GM23338 (cell line): ENCODE measurements at regions not wholly inside any gene's neighbourhood (a gene's known extent, or its start where the extent isn't known, plus 50 kb on each side); places are given as distances from the start of the nearest gene placed in this dataset.

Experiments used
- ATAC-seq: fragments of 200-7000 bp; cut with Tn5 transposase; 3 replicates; pipeline ENCODE4 v1.9.1; 2020
- DNase-seq: peaks from one replicate; pipeline ENCODE4 v3.0.0-alpha.2; 2015; ENCODE audit warnings: low spot score
- H2AFZ ChIP-seq: fragments of 200-600 bp; sonication (generic); 2 replicates; pipeline ENCODE4 v1.8.0; 2016; ENCODE audit warnings: antibody characterized with exemption, mild to moderate bottlenecking, moderate library complexity
- H3F3A ChIP-seq: fragments of 200-600 bp; sonication (generic); replicated peaks from 2 replicates; pipeline ENCODE4 v1.8.0; 2017; ENCODE audit warnings: antibody characterized with exemption, mixed run types, low read depth
- H3K27ac ChIP-seq: fragments of 200-600 bp; sonication (generic); 2 replicates; pipeline ENCODE4 v1.6.1; 2016; ENCODE audit warnings: low read depth
- H3K27me3 ChIP-seq: fragments of 200-600 bp; sonication (generic); 2 replicates; pipeline ENCODE4 v1.8.0; 2016; ENCODE audit warnings: mild to moderate bottlenecking, mixed run types, moderate library complexity; ENCODE audit not compliant: insufficient read depth
- H3K36me3 ChIP-seq: fragments of 200-600 bp; sonication (generic); 2 replicates; pipeline ENCODE4 v1.8.0; 2016; ENCODE audit warnings: mild to moderate bottlenecking; ENCODE audit not compliant: insufficient read depth
- H3K4me1 ChIP-seq: fragments of 200-600 bp; sonication (generic); 2 replicates; pipeline ENCODE4 v1.8.0; 2016; ENCODE audit warnings: mild to moderate bottlenecking, moderate library complexity; ENCODE audit not compliant: insufficient read depth
- H3K4me2 ChIP-seq: fragments of 200-600 bp; sonication (generic); 2 replicates; pipeline ENCODE4 v1.7.1; 2017; ENCODE audit warnings: mixed run types
- H3K4me3 ChIP-seq: fragments of 200-600 bp; sonication (generic); 2 replicates; pipeline ENCODE4 v1.6.1; 2016; ENCODE audit warnings: mixed run types
- H3K79me2 ChIP-seq: fragments of 200-600 bp; sonication (generic); replicated peaks from 2 replicates; pipeline ENCODE4 v1.8.0; 2017; ENCODE audit warnings: mild to moderate bottlenecking; ENCODE audit not compliant: insufficient read depth
- H3K9me2 ChIP-seq: fragments of 200-600 bp; sonication (generic); 2 replicates; pipeline ENCODE4 v1.8.0; 2017; ENCODE audit not compliant: insufficient read depth
- H4K20me1 ChIP-seq: fragments of 200-600 bp; sonication (generic); replicated peaks from 2 replicates; pipeline ENCODE4 v1.8.0; 2017; ENCODE audit warnings: mild to moderate bottlenecking; ENCODE audit not compliant: insufficient read depth
- H3K27ac Mint-ChIP-seq: 2 replicates; pipeline ENCODE4 v1.8.0; 2020; ENCODE audit warnings: inconsistent platforms, mild to moderate bottlenecking, moderate library complexity, mixed read lengths
- H3K27me3 Mint-ChIP-seq: 3 replicates; pipeline ENCODE4 v1.8.0; 2022; ENCODE audit warnings: low read depth, mild to moderate bottlenecking, moderate library complexity, mixed read lengths, inconsistent platforms; ENCODE audit not compliant: insufficient read depth, poor library complexity
- H3K36me3 Mint-ChIP-seq: 3 replicates; pipeline ENCODE4 v1.8.0; 2021; ENCODE audit warnings: low read depth, mild to moderate bottlenecking, inconsistent platforms, moderate library complexity, mixed read lengths
- H3K4me1 Mint-ChIP-seq: 3 replicates; pipeline ENCODE4 v1.8.0; 2020; ENCODE audit warnings: mild to moderate bottlenecking, inconsistent platforms, mixed read lengths
- H3K4me3 Mint-ChIP-seq: 3 replicates; pipeline ENCODE4 v1.8.0; 2021; ENCODE audit warnings: moderate library complexity, mild to moderate bottlenecking, inconsistent platforms, mixed read lengths
- H3K9me3 Mint-ChIP-seq: 3 replicates; pipeline ENCODE4 v1.8.0; 2020; ENCODE audit warnings: moderate library complexity, mild to moderate bottlenecking, inconsistent platforms, mixed read lengths
- CREB1 ChIP-seq: fragments of 250-450 bp; sonication (Bioruptor Pico); IDR thresholded peaks from 2 replicates; pipeline ENCODE4 v1.5.0; 2020; ENCODE audit warnings: low read depth, mild to moderate bottlenecking, moderate library complexity
- CTCF ChIP-seq, 2 experiments: fragments of 200-600 bp in 1 of 2; sonication (generic) in 1 of 2; conservative IDR thresholded peaks; 2 replicates each; pipeline versions ENCODE4 v1.5.1 to v1.6.1; 2016 to 2017; ENCODE audit warnings: antibody characterized with exemption in 2 of 2, low read depth in 2 of 2, mild to moderate bottlenecking in 2 of 2, moderate library complexity in 1 of 2
- ETS1 ChIP-seq: IDR thresholded peaks from 2 replicates; pipeline ENCODE4 v1.6.1; 2016; ENCODE audit warnings: antibody characterized with exemption
- EZH2 ChIP-seq: fragments of 200-600 bp; sonication (generic); IDR thresholded peaks from one replicate; pipeline ENCODE4 v1.8.0; 2017; ENCODE audit warnings: antibody characterized with exemption, mild to moderate bottlenecking, low read depth; ENCODE audit not compliant: unreplicated experiment
- EZH2phosphoT487 ChIP-seq: fragments of 200-600 bp; sonication (generic); IDR thresholded peaks from one replicate; pipeline ENCODE4 v1.8.1; 2018; ENCODE audit warnings: antibody characterized with exemption; ENCODE audit not compliant: unreplicated experiment
- JUNB ChIP-seq: IDR thresholded peaks from one replicate; pipeline ENCODE4 v1.6.1; 2016; ENCODE audit warnings: antibody characterized with exemption; ENCODE audit not compliant: unreplicated experiment
- NANOG ChIP-seq: IDR thresholded peaks from 2 replicates; pipeline ENCODE4 v1.6.1; 2016; ENCODE audit warnings: antibody characterized with exemption, borderline replicate concordance
- POLR2AphosphoS5 ChIP-seq: IDR thresholded peaks from 2 replicates; pipeline ENCODE4 v1.6.1; 2016; ENCODE audit warnings: antibody characterized with exemption, low read depth
- REST ChIP-seq: IDR thresholded peaks from one replicate; pipeline ENCODE4 v1.6.1; 2018; ENCODE audit warnings: antibody characterized with exemption; ENCODE audit not compliant: unreplicated experiment
- STAT1 ChIP-seq: IDR thresholded peaks from one replicate; pipeline ENCODE4 v1.6.1; 2016; ENCODE audit warnings: antibody characterized with exemption; ENCODE audit not compliant: unreplicated experiment
- ZNF114 ChIP-seq: fragments of 250-450 bp; sonication (Bioruptor Pico); IDR thresholded peaks from 2 replicates; pipeline ENCODE4 v1.5.0; 2020; ENCODE audit warnings: mild to moderate bottlenecking, moderate library complexity
- ZNF331 ChIP-seq: fragments of 250-450 bp; sonication (Bioruptor Pico); IDR thresholded peaks from 2 replicates; pipeline ENCODE4 v1.5.0; 2020; ENCODE audit warnings: low read depth, mild to moderate bottlenecking, moderate library complexity
- ZNF462 ChIP-seq: fragments of 250-450 bp; sonication (Bioruptor Pico); IDR thresholded peaks from 2 replicates; pipeline ENCODE4 v1.5.0; 2020; ENCODE audit warnings: mild to moderate bottlenecking, moderate library complexity

- no peaks in the 10 kb centered on the region for H3F3A ChIP-seq
- no peaks in the 10 kb centered on the region for H3K36me3 ChIP-seq
- H3K79me2 ChIP-seq, result no peaks in the 10 kb centered on the region
- no peak overlapping the region for H3K27ac ChIP-seq
- no peak overlapping the region for H2AFZ ChIP-seq
- Mint-ChIP-seq H3K4me1 (peaks cover 13% of the 10 kb centered on the region), H3K27ac (no peak overlapping the region), H3K4me3 (no peak overlapping the region), H3K9me3 (no peaks in the 10 kb centered on the region), H3K36me3 (no peaks in the 10 kb centered on the region), H3K27me3 (no peaks in the 10 kb centered on the region)
- H3K4me2 ChIP-seq, result no peak overlapping the region
- H3K4me1 ChIP-seq, result peaks cover 16% of the 10 kb centered on the region
- ATAC-seq, result no peak
- H3K4me3 ChIP-seq, result no peak overlapping the region
- no peak for TF ChIP-seq CREB1 (CRISPR knock-in tag)
- TF ChIP-seq JUNB, result no peak
- no peak for TF ChIP-seq NANOG
- TF ChIP-seq ETS1, result no peak
- TF ChIP-seq EZH2phosphoT487, result no peak
- TF ChIP-seq EZH2, result no peak
- TF ChIP-seq ZNF114 (CRISPR knock-in tag), result no peak
- TF ChIP-seq STAT1, result no peak
- TF ChIP-seq CTCF (conservative IDR thresholded peaks at IDR 0.05; ENCODE audit: low read depth in 2 of 2), result no peak
- TF ChIP-seq POLR2AphosphoS5, result no peak
- no peak for TF ChIP-seq ZNF462 (CRISPR knock-in tag)
- no peak for TF ChIP-seq REST
- TF ChIP-seq ZNF331, result no peak
- no peaks in the 10 kb centered on the region for H3K27me3 ChIP-seq
- no peaks in the 10 kb centered on the region for H3K9me2 ChIP-seq
- no peak for DNase-seq
- H4K20me1 ChIP-seq, result no peaks in the 10 kb centered on the region
Observed at GRCh38 chr3:76565496-76566210, 474.2 kb upstream of the ROBO2 start.
